Right atrium auricular region (tissue), 2 donors: ENCODE measurements at regions not wholly inside any gene's neighbourhood (a gene's known extent, or its start where the extent isn't known, plus 50 kb on each side); places are given as distances from the start of the nearest gene placed in this dataset.

Experiments used
- DNase-seq: peaks from one replicate; pipeline ENCODE4 v3.0.0-alpha.2; 2019; ENCODE audit warnings: low spot score
- H3K27ac ChIP-seq, 2 donors: fragments of 200-600 bp; sonication (generic); 1 replicate in 1 of 2; 2 replicates in 1 of 2; pipeline ENCODE4 v1.5.1; 2016 to 2019
- H3K27me3 ChIP-seq, 2 donors: fragments of 200-600 bp; sonication (generic); one replicate each; pipeline versions ENCODE4 v1.5.1 to v1.6.0; 2017 to 2019
- H3K36me3 ChIP-seq: fragments of 200-600 bp; sonication (generic); one replicate; pipeline ENCODE4 v1.5.1; 2016
- H3K4me1 ChIP-seq, 2 donors: fragments of 200-600 bp; sonication (generic); one replicate each; pipeline versions ENCODE4 v1.5.1 to v1.6.0; 2017 to 2019
- H3K4me3 ChIP-seq, 2 donors: fragments of 200-600 bp; sonication (generic); 1 replicate in 1 of 2; 2 replicates in 1 of 2; pipeline ENCODE4 v1.5.1; 2017 to 2019; ENCODE audit warnings: mild to moderate bottlenecking in 1 of 2, moderate library complexity in 1 of 2
- H3K9me3 ChIP-seq, 2 donors: fragments of 200-600 bp; sonication (generic); one replicate each; pipeline ENCODE4 v1.5.1; 2019
- TF ChIP-seq, protein P1 (sequence below), 2 donors: fragments of 200-600 bp; sonication (generic); IDR thresholded peaks; one replicate each; pipeline ENCODE4 v1.5.1; 2019; ENCODE audit warnings: antibody characterized with exemption in 2 of 2

- DNase-seq: no peak
- Histone ChIP-seq H3K4me3 (no peak overlapping the region), H3K27ac (no peak overlapping the region), H3K27me3 (no peaks in the 10 kb centered on the region), H3K9me3 (no peaks in the 10 kb centered on the region), H3K36me3 (peaks cover 26% of the 10 kb centered on the region), H3K4me1 (peaks cover 0 to 33% of the 10 kb centered on the region in 2 donors)
- TF ChIP-seq, protein P1, sequence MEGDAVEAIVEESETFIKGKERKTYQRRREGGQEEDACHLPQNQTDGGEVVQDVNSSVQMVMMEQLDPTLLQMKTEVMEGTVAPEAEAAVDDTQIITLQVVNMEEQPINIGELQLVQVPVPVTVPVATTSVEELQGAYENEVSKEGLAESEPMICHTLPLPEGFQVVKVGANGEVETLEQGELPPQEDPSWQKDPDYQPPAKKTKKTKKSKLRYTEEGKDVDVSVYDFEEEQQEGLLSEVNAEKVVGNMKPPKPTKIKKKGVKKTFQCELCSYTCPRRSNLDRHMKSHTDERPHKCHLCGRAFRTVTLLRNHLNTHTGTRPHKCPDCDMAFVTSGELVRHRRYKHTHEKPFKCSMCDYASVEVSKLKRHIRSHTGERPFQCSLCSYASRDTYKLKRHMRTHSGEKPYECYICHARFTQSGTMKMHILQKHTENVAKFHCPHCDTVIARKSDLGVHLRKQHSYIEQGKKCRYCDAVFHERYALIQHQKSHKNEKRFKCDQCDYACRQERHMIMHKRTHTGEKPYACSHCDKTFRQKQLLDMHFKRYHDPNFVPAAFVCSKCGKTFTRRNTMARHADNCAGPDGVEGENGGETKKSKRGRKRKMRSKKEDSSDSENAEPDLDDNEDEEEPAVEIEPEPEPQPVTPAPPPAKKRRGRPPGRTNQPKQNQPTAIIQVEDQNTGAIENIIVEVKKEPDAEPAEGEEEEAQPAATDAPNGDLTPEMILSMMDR (IDR thresholded peaks at IDR 0.05): no peak
Measured at GRCh38 chr7:130947792-130948580, 214.0 kb upstream of the KLF14 start.

DNA sequence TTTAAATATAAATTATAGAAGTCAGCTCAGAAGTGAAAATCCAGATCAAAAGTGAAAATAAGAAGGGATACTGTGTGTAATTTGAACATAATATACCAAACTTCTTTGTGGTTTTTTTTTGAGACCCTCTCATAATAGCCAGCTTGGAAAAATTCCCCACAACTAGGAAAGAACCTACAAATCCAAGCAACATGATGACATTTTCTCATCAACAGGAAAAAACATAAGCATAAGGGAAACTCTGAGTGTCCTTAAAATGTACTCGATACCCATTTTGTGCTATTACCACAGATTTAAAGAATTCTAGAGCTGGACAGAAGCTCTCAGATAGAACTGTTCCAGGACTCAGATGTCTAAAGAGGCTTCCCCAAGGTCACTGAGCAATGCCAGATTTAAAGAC, 214.8 kb upstream of the KLF14 start:
- TF ChIP-seq, protein P1 (IDR thresholded peaks at IDR 0.05): no peak
- Histone ChIP-seq H3K9me3 (no peaks in the 10 kb centered on the region), H3K4me3 (no peak overlapping the region), H3K36me3 (peaks cover 26% of the 10 kb centered on the region), H3K27ac (peak overlapping the region in 1 of 2 donors; percentile 1), H3K4me1 (peaks cover 0 to 28% of the 10 kb centered on the region in 2 donors), H3K27me3 (no peaks in the 10 kb centered on the region)
- no peak for DNase-seq

DNA sequence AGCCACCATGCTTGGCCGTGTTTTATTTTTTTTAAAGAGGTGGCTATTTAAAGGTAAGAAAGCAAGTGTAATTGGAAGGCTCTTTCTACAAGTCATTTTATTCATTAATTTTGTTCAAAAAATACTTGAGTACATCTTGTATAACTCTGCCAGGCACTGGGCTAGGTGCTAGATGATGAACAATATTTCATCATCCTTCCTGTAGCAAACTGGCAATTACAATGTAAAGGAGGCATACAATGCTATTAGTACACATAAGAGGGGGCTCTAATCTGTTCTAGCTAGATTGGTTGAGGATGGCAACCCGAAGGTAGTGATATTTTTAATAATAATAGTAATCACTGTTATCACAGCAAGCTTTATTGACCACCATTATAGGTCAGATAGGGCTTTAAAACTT, 215.5 kb upstream of the KLF14 start:
- Histone ChIP-seq H3K36me3 (peaks cover 18% of the 10 kb centered on the region), H3K4me3 (no peak overlapping the region), H3K27ac (peak overlapping the region in 1 of 2 donors; percentile 1), H3K9me3 (no peaks in the 10 kb centered on the region), H3K27me3 (no peaks in the 10 kb centered on the region), H3K4me1 (peaks cover 0 to 22% of the 10 kb centered on the region in 2 donors)
- DNase-seq: no peak
- TF ChIP-seq, protein P1 (IDR thresholded peaks at IDR 0.05): no peak

GRCh38 chr7:130950054-130950453, 216.0 kb upstream of the KLF14 start:
- TF ChIP-seq, protein P1 (IDR thresholded peaks at IDR 0.05): no peak
- H3K27ac ChIP-seq: no peak overlapping the region
- H3K27me3 ChIP-seq: no peaks in the 10 kb centered on the region
- DNase-seq: no peak
- H3K36me3 ChIP-seq: peaks cover 14% of the 10 kb centered on the region
- no peak overlapping the region for H3K4me3 ChIP-seq
- H3K4me1 ChIP-seq: peaks cover 0 to 23% of the 10 kb centered on the region in 2 donors
- H3K9me3 ChIP-seq: no peaks in the 10 kb centered on the region

DNA sequence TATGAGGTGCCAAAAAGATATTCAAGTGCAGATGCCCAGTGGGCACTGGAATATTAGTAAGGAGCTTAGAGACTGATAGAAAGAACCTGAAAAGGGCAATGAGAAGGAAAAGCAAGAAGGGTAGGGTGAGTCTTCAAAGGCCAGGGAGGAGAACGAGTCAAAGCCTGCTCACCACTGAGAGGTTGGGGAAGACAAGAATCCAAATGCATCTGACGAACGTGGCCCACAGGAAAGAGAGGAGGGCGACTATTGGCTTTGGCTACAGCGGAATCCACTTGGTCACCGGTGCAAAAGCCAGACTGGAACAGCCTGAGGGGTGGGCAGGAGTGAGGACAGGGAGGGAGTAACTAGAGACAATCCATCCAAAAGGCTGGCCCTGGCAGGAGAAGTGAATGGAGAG, 216.7 kb upstream of the KLF14 start:
- no peak overlapping the region for H3K27ac ChIP-seq
- TF ChIP-seq, protein P1 (IDR thresholded peaks at IDR 0.05): no peak

More for the DNA sequence above, 216.7 kb upstream of the KLF14 start:
- Histone ChIP-seq H3K4me1 (peaks cover 0 to 30% of the 10 kb centered on the region in 2 donors), H3K36me3 (peaks cover 7% of the 10 kb centered on the region), H3K27me3 (no peaks in the 10 kb centered on the region), H3K9me3 (no peaks in the 10 kb centered on the region), H3K4me3 (no peak overlapping the region)
- no peak for DNase-seq
